Ascending aorta (tissue), 2 donors: ENCODE measurements at regions not wholly inside any gene's neighbourhood (a gene's known extent, or its start where the extent isn't known, plus 50 kb on each side); places are given as distances from the start of the nearest gene placed in this dataset.

Experiments
- DNase-seq, 2 donors: peaks; one replicate each; pipeline ENCODE4 v3.0.0-alpha.2; 2019; ENCODE audit warnings: low spot score in 2 of 2
- H3K27ac ChIP-seq, 2 donors: fragments of 200-600 bp; sonication (generic); one replicate each; pipeline ENCODE4 v1.5.1; 2016 to 2017; ENCODE audit warnings: mild to moderate bottlenecking in 1 of 2
- H3K27me3 ChIP-seq: fragments of 200-600 bp; sonication (generic); one replicate; pipeline ENCODE4 v1.5.1; 2017
- H3K36me3 ChIP-seq, 2 donors: fragments of 200-600 bp; sonication (generic); one replicate each; pipeline ENCODE4 v1.5.1; 2016
- H3K4me1 ChIP-seq, 2 donors: fragments of 200-600 bp; sonication (generic); one replicate each; pipeline ENCODE4 v1.5.1; 2016 to 2017; ENCODE audit warnings: mild to moderate bottlenecking in 1 of 2
- H3K4me3 ChIP-seq, 2 donors: fragments of 200-600 bp; sonication (generic); one replicate each; pipeline ENCODE4 v1.5.1; 2016 to 2017; ENCODE audit warnings: mild to moderate bottlenecking in 1 of 2
- H3K9me3 ChIP-seq, 2 donors: fragments of 200-600 bp; sonication (generic); one replicate each; pipeline ENCODE4 v1.5.1; 2016
- intact Hi-C: fragments of 100-400 bp; cut with DNase I; formaldehyde crosslinking; loops from one replicate; pipeline ENCODE4 v1.15.1; 2023
- TF ChIP-seq, protein P1 (sequence below), 3 experiments: fragments of 200-600 bp in 2 of 3; fragments of 450-650 bp in 1 of 3; sonication (generic) in 2 of 3; IDR thresholded peaks; one replicate each; pipeline ENCODE4 v1.5.1; 2016 to 2019; ENCODE audit warnings: antibody characterized with exemption in 3 of 3, mild to moderate bottlenecking in 1 of 3, moderate library complexity in 1 of 3

DNA sequence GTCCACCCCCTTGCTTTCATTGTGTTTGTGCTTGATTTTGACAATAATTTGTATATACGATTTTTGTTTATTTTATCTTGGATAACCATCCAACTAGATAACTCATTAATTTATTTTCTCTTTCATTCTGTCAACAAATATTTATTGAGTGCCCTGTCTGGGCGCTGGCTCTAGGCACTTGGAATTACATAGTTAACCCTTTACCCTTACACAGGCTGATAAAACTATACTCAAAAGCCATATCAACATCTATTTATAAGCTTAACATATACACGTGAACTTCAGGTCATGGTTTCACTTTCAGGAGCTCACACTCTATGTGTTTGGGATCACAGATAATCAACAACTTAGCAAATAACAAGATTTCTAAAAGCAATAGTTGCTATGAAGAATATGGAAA, 226.3 kb upstream of the PPARGC1A start:
- Histone ChIP-seq H3K36me3 (no peaks in the 10 kb centered on the region), H3K27me3 (no peaks in the 10 kb centered on the region), H3K27ac (no peak overlapping the region), H3K4me1 (no peaks in the 10 kb centered on the region), H3K9me3 (no peaks in the 10 kb centered on the region), H3K4me3 (no peak overlapping the region)
- intact Hi-C loops = no loop called here
- no peak for DNase-seq
- TF ChIP-seq, protein P1, sequence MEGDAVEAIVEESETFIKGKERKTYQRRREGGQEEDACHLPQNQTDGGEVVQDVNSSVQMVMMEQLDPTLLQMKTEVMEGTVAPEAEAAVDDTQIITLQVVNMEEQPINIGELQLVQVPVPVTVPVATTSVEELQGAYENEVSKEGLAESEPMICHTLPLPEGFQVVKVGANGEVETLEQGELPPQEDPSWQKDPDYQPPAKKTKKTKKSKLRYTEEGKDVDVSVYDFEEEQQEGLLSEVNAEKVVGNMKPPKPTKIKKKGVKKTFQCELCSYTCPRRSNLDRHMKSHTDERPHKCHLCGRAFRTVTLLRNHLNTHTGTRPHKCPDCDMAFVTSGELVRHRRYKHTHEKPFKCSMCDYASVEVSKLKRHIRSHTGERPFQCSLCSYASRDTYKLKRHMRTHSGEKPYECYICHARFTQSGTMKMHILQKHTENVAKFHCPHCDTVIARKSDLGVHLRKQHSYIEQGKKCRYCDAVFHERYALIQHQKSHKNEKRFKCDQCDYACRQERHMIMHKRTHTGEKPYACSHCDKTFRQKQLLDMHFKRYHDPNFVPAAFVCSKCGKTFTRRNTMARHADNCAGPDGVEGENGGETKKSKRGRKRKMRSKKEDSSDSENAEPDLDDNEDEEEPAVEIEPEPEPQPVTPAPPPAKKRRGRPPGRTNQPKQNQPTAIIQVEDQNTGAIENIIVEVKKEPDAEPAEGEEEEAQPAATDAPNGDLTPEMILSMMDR (IDR thresholded peaks at IDR 0.05) = no peak

DNA sequence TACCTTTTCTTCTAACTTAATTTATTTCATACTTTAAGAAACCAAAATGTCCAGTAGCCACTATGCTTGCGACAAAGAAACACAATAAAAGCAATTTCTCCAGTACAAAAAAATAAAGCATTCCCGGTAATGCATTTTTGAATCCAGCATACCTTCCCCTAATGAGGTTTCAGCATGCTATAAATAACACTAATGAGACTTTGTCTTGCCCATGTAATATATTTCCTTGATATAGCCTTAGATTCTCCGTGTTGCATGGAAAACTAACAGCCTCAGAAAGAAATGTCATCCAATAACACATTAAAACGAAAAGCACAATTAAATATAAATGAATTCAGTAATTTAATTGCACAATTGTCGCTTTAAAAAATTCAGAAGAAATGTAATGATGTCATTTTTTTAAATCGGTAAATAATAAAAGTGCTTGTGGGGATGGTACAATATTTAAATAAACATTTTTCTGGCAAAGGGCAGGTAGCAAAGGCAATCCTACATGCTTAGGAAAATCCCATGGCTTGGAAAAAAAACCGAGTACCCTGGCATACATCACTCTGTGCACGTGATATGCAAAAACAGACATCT, 225.2 kb upstream of the PPARGC1A start:
- Histone ChIP-seq H3K9me3 (no peaks in the 10 kb centered on the region), H3K4me1 (no peaks in the 10 kb centered on the region), H3K27ac (no peak overlapping the region), H3K27me3 (no peaks in the 10 kb centered on the region), H3K4me3 (no peak overlapping the region), H3K36me3 (no peaks in the 10 kb centered on the region)
- TF ChIP-seq, protein P1 (IDR thresholded peaks at IDR 0.05) = no peak
- DNase-seq = no peak
- intact Hi-C loops = no loop called here

GRCh38 chr4:24114444-24114843, 224.6 kb upstream of the PPARGC1A start:
- no peaks in the 10 kb centered on the region for H3K36me3 ChIP-seq
- H3K27ac ChIP-seq = no peak overlapping the region
- DNase-seq = no peak
- H3K4me3 ChIP-seq = no peak overlapping the region
- no peaks in the 10 kb centered on the region for H3K9me3 ChIP-seq
- no peaks in the 10 kb centered on the region for H3K27me3 ChIP-seq
- intact Hi-C loops = no loop called here
- H3K4me1 ChIP-seq = no peaks in the 10 kb centered on the region
- TF ChIP-seq, protein P1 (IDR thresholded peaks at IDR 0.05) = no peak

GRCh38 chr4:24112466-24112865, 222.6 kb upstream of the PPARGC1A start:
- no peaks in the 10 kb centered on the region for H3K36me3 ChIP-seq
- H3K9me3 ChIP-seq = no peaks in the 10 kb centered on the region
- H3K4me1 ChIP-seq = no peaks in the 10 kb centered on the region
- H3K27ac ChIP-seq = no peak overlapping the region
- DNase-seq = no peak
- TF ChIP-seq, protein P1 (IDR thresholded peaks at IDR 0.05) = no peak
- intact Hi-C loops = no loop called here
- no peak overlapping the region for H3K4me3 ChIP-seq
- no peaks in the 10 kb centered on the region for H3K27me3 ChIP-seq

DNA sequence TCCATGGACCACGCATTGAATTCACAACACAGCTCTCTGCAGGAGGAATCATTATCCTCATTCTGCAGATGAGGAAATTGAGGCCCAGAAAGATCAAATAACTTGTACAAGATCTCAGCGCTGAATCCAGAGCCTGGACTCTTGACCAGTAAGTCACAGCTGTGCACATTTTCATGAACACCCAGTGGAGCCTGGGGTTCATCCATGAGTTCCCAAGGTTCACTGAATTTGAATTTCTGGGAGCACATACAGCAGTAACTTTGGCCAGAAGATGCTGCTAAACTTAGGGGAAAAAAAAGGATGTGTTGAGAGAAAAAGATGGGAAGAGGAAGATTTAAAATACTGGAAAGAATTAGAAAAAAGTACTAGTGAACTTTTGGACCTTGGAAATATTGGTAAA, 218.7 kb upstream of the PPARGC1A start:
- H3K27ac ChIP-seq = no peak overlapping the region
- H3K4me1 ChIP-seq = no peaks in the 10 kb centered on the region
- no peaks in the 10 kb centered on the region for H3K9me3 ChIP-seq
- no peak overlapping the region for H3K4me3 ChIP-seq
- intact Hi-C loops = no loop called here
- no peak for DNase-seq
- TF ChIP-seq, protein P1 (IDR thresholded peaks at IDR 0.05) = no peak
- no peaks in the 10 kb centered on the region for H3K36me3 ChIP-seq
- no peaks in the 10 kb centered on the region for H3K27me3 ChIP-seq
